Spleen (tissue), 11 donors: ENCODE measurements at regions not wholly inside any gene's neighbourhood (a gene's known extent, or its start where the extent isn't known, plus 50 kb on each side); places are given as distances from the start of the nearest gene placed in this dataset.
A peak's percentile ranks its signal among the peaks of the same experiment; 100 is the strongest.

Experiments used
- DNase-seq: peaks from one replicate; pipeline ENCODE4 v3.0.0-alpha.2; 2020
- H3K27ac ChIP-seq, 8 donors: fragments of 200-600 bp; sonication (generic) in 7 of 8; 1 replicate in 4 of 8; 2 replicates in 4 of 8; pipeline versions ENCODE4 v1.5.0 to v1.8.0; 2016 to 2021; ENCODE audit warnings: inconsistent platforms in 4 of 8, mild to moderate bottlenecking in 4 of 8, moderate library complexity in 1 of 8
- H3K27me3 ChIP-seq, 7 donors: fragments of 200-600 bp; sonication (generic) in 6 of 7; replicated peaks in 1 of 7; 1 replicate in 4 of 7; 2 replicates in 3 of 7; pipeline versions ENCODE4 v1.5.0 to v1.8.0; 2016 to 2021; ENCODE audit warnings: inconsistent platforms in 3 of 7, mild to moderate bottlenecking in 1 of 7
- H3K36me3 ChIP-seq, 6 donors: fragments of 200-600 bp; sonication (generic) in 5 of 6; 1 replicate in 4 of 6; 2 replicates in 2 of 6; pipeline versions ENCODE4 v1.5.0 to v1.8.0; 2016 to 2021; ENCODE audit warnings: inconsistent platforms in 2 of 6
- H3K4me1 ChIP-seq, 6 donors: fragments of 200-600 bp; sonication (generic) in 5 of 6; 1 replicate in 3 of 6; 2 replicates in 3 of 6; pipeline versions ENCODE4 v1.5.0 to v1.8.0; 2016 to 2021; ENCODE audit warnings: inconsistent platforms in 3 of 6
- H3K4me3 ChIP-seq, 8 donors: fragments of 200-600 bp; sonication (generic) in 7 of 8; 1 replicate in 4 of 8; 2 replicates in 4 of 8; pipeline versions ENCODE4 v1.5.0 to v1.8.0; 2016 to 2021; ENCODE audit warnings: inconsistent platforms in 4 of 8, mild to moderate bottlenecking in 4 of 8, moderate library complexity in 2 of 8
- H3K9me3 ChIP-seq, 8 donors: fragments of 200-600 bp; sonication (generic) in 7 of 8; 1 replicate in 4 of 8; 2 replicates in 4 of 8; pipeline versions ENCODE4 v1.5.0 to v1.8.0; 2016 to 2021; ENCODE audit warnings: inconsistent platforms in 4 of 8
- CTCF ChIP-seq, 11 experiments: fragments of 200-600 bp in 7 of 11; fragments of 450-650 bp in 4 of 11; sonication (generic) in 4 of 11; IDR thresholded peaks in 8 of 11; conservative IDR thresholded peaks in 3 of 11; 1 replicate in 7 of 11; 2 replicates in 4 of 11; pipeline versions ENCODE4 v1.4.0 to v1.8.0; 2016 to 2021; ENCODE audit warnings: antibody characterized with exemption in 11 of 11, inconsistent platforms in 4 of 11, mild to moderate bottlenecking in 1 of 11
- POLR2A ChIP-seq, 3 donors: fragments of 450-650 bp; IDR thresholded peaks; one replicate each; pipeline ENCODE4 v1.5.1; 2017; ENCODE audit warnings: antibody characterized with exemption in 3 of 3, mild to moderate bottlenecking in 1 of 3
- POLR2AphosphoS5 ChIP-seq, 3 donors: sonication (generic); formaldehyde crosslinking; IDR thresholded peaks; one replicate each; pipeline ENCODE4 v1.5.1; 2017; ENCODE audit warnings: antibody characterized with exemption in 3 of 3
- WGBS, 5 donors: extraction: QIAGEN DNeasy Blood & Tissue Kit in 3 of 5; methylation state at CpG; one replicate each; pipeline versions ENCODE4 v1.1.5 to v1.1.7; 2013 to 2018; 5-methylcytosine and 5-hydroxymethylcytosine counted together
- intact Hi-C: fragments of 100-400 bp; cut with DNase I; formaldehyde crosslinking; loops from one replicate; pipeline ENCODE4 v1.15.0; 2023; ENCODE audit warnings: low total_unique reads
- donor health status: healthy with polysubstance abuse.
- donor health status: DM: no; HTN: no; CAD: no; lungs with moderate emphysema.
- donor health status: DM: no; HTN: no; CAD: no.
- donor health status: Bipolar disorder and iron deficiency.
- donor health status: healthy.
- donor health status: DM: no; HTN: no; CAD: no.
- donor health status: DM: yes; HTN: yes; CAD: no.

GRCh38 chr9:31808766-31809165 lies 575.7 kb upstream of the ACO1 start:
- Histone ChIP-seq H3K4me1 (no peaks in the 10 kb centered on the region), H3K27me3 (peaks cover 0 to 6% (median 0%) of the 10 kb centered on the region in 7 donors), H3K27ac (peak overlapping the region in 1 of 8 donors; percentile 2), H3K4me3 (no peak overlapping the region), H3K36me3 (no peaks in the 10 kb centered on the region), H3K9me3 (peaks cover 0 to 5% (median 0%) of the 10 kb centered on the region in 8 donors)
- peak; percentile 61 for DNase-seq
- intact Hi-C loops: no loop called here
- peak in 2 of 3 donors; percentile 20 to 23 for TF ChIP-seq POLR2AphosphoS5 (IDR thresholded peaks at IDR 0.05)
- no peak for TF ChIP-seq POLR2A (IDR thresholded peaks at IDR 0.05)
- TF ChIP-seq CTCF (IDR thresholded peaks at IDR 0.05 in 8 of 11, conservative IDR thresholded peaks at IDR 0.05 in 3 of 11): no peak
- WGBS, 5 donors: 32 to 57% (median 37%) methylated on average over 9 of the region's 9 CpGs

- WGBS, 5 donors: 72 to 87% (median 85%) methylated on average over 1 to 4 of the region's 4 CpGs
- DNase-seq: peak; percentile 68
- Histone ChIP-seq H3K9me3 (peaks cover 0 to 14% (median 0%) of the 10 kb centered on the region in 8 donors), H3K27me3 (no peaks in the 10 kb centered on the region), H3K27ac (no peak overlapping the region), H3K4me1 (no peaks in the 10 kb centered on the region), H3K4me3 (no peak overlapping the region), H3K36me3 (no peaks in the 10 kb centered on the region)
- intact Hi-C loops: no loop called here
- TF ChIP-seq POLR2AphosphoS5 (IDR thresholded peaks at IDR 0.05): no peak
- no peak for TF ChIP-seq POLR2A (IDR thresholded peaks at IDR 0.05)
- TF ChIP-seq CTCF (IDR thresholded peaks at IDR 0.05 in 8 of 11, conservative IDR thresholded peaks at IDR 0.05 in 3 of 11): no peak
Measured at GRCh38 chr9:31820426-31820825, 564.0 kb upstream of the ACO1 start.

- no peaks in the 10 kb centered on the region for H3K27me3 ChIP-seq
- DNase-seq: peak; percentile 61
- H3K36me3 ChIP-seq: no peaks in the 10 kb centered on the region
- TF ChIP-seq CTCF (IDR thresholded peaks at IDR 0.05 in 8 of 11, conservative IDR thresholded peaks at IDR 0.05 in 3 of 11): no peak
- no peak for TF ChIP-seq POLR2AphosphoS5 (IDR thresholded peaks at IDR 0.05)
- no peak for TF ChIP-seq POLR2A (IDR thresholded peaks at IDR 0.05)
- no peak overlapping the region for H3K27ac ChIP-seq
- no peaks in the 10 kb centered on the region for H3K4me1 ChIP-seq
- peaks cover 0 to 14% (median 0%) of the 10 kb centered on the region in 8 donors for H3K9me3 ChIP-seq
- intact Hi-C loops: no loop called here
- 73 to 82% (median 78%) methylated on average over 6 of the region's 6 CpGs for WGBS, 5 donors
- H3K4me3 ChIP-seq: no peak overlapping the region
Measured at GRCh38 chr9:31821583-31821982, 562.9 kb upstream of the ACO1 start.

GRCh38 chr9:31823365-31823764 lies 561.1 kb upstream of the ACO1 start:
- Histone ChIP-seq H3K9me3 (peaks cover 0 to 14% (median 0%) of the 10 kb centered on the region in 8 donors), H3K36me3 (no peaks in the 10 kb centered on the region), H3K4me3 (no peak overlapping the region), H3K27me3 (no peaks in the 10 kb centered on the region), H3K27ac (no peak overlapping the region), H3K4me1 (no peaks in the 10 kb centered on the region)
- WGBS, 5 donors: 80 to 90% (median 83%) methylated on average over 2 of the region's 2 CpGs
- intact Hi-C loops: no loop called here
- TF ChIP-seq CTCF (IDR thresholded peaks at IDR 0.05 in 8 of 11, conservative IDR thresholded peaks at IDR 0.05 in 3 of 11): no peak
- no peak for TF ChIP-seq POLR2A (IDR thresholded peaks at IDR 0.05)
- TF ChIP-seq POLR2AphosphoS5 (IDR thresholded peaks at IDR 0.05): no peak
- DNase-seq: no peak
